SK-N-SH (cell line): ENCODE measurements at regions not wholly inside any gene's neighbourhood (a gene's known extent, or its start where the extent isn't known, plus 50 kb on each side); places are given as distances from the start of the nearest gene placed in this dataset.

Experiments
- CTCF ChIA-PET: fragments of 300-600, 350-600 bp; formaldehyde crosslinking; extraction: SDS; loops from one replicate; lab custom pipeline; 2021; lab: Yijun Ruan, JAX
- POLR2A ChIA-PET: fragments of 350-600 bp; sonication (Branson Sonifier 250); formaldehyde crosslinking; extraction: SDS; loops from one replicate; lab custom pipeline; 2020; ENCODE audit warnings: antibody characterized with exemption, inconsistent platforms; lab: Yijun Ruan, JAX
- DNase-seq: peaks from one replicate; pipeline ENCODE4 v3.0.0; 2012
- H2AFZ ChIP-seq: fragments of 200-600 bp; sonication (generic); 2 replicates; pipeline ENCODE4 v1.8.1; 2016; ENCODE audit warnings: antibody characterized with exemption, mild to moderate bottlenecking, low read depth
- H3F3A ChIP-seq: fragments of 200-600 bp; sonication (generic); replicated peaks from 2 replicates; pipeline ENCODE3; 2016; ENCODE audit warnings: antibody characterized with exemption, mild to moderate bottlenecking; ENCODE audit not compliant: insufficient read depth
- H3K27ac ChIP-seq, 2 experiments: fragments of 200-500 bp in 1 of 2; fragments of 200-600 bp in 1 of 2; sonication (Bioruptor generic) in 1 of 2; sonication (generic), shearing (Covaris generic) in 1 of 2; 2 replicates each; pipeline versions ENCODE4 v1.5.1 to v1.6.1; 2014 to 2016; ENCODE audit warnings: low read depth in 2 of 2, inconsistent platforms in 1 of 2, low read length in 1 of 2, mild to moderate bottlenecking in 1 of 2, mixed read lengths in 1 of 2
- H3K27me3 ChIP-seq: fragments of 200-600 bp; sonication (generic), shearing (Covaris generic); 2 replicates; pipeline ENCODE4 v1.6.1; 2016; ENCODE audit warnings: mixed run types; ENCODE audit not compliant: insufficient read depth
- H3K36me3 ChIP-seq, 2 experiments: fragments of 200-500 bp in 1 of 2; fragments of 200-600 bp in 1 of 2; sonication (Bioruptor generic) in 1 of 2; sonication (generic) in 1 of 2; replicated peaks in 1 of 2; 2 replicates each; pipeline versions ENCODE3 to v1.5.1; 2014 to 2016; ENCODE audit warnings: low read length in 1 of 2, mild to moderate bottlenecking in 1 of 2; ENCODE audit not compliant: insufficient read depth in 2 of 2, control insufficient read depth in 1 of 2
- H3K4me1 ChIP-seq, 2 experiments: fragments of 200-500 bp in 1 of 2; fragments of 200-600 bp in 1 of 2; sonication (Bioruptor generic) in 1 of 2; sonication (generic), shearing (Covaris generic) in 1 of 2; 2 replicates each; pipeline versions ENCODE4 v1.5.1 to v1.6.1; 2014 to 2016; ENCODE audit warnings: low read depth in 1 of 2, low read length in 1 of 2, mixed run types in 1 of 2; ENCODE audit not compliant: insufficient read depth in 2 of 2, control insufficient read depth in 1 of 2
- H3K4me2 ChIP-seq: fragments of 200-600 bp; sonication (generic), shearing (Covaris generic); 2 replicates; pipeline ENCODE4 v1.6.1; 2017; ENCODE audit warnings: mixed run types
- H3K4me3 ChIP-seq, 2 experiments: fragments of 200-500 bp in 1 of 2; fragments of 200-600 bp in 1 of 2; sonication (Bioruptor generic) in 1 of 2; sonication (generic), shearing (Covaris generic) in 1 of 2; 2 replicates each; pipeline versions ENCODE4 v1.5.1 to v1.8.1; 2014 to 2016; ENCODE audit warnings: low read depth in 2 of 2, inconsistent platforms in 1 of 2, low read length in 1 of 2, mild to moderate bottlenecking in 1 of 2, mixed read lengths in 1 of 2, moderate library complexity in 1 of 2
- H3K79me2 ChIP-seq: fragments of 200-600 bp; sonication (generic); 2 replicates; pipeline ENCODE4 v1.8.1; 2017; ENCODE audit warnings: mild to moderate bottlenecking; ENCODE audit not compliant: insufficient read depth
- H3K9ac ChIP-seq: fragments of 200-600 bp; sonication (generic); 2 replicates; pipeline ENCODE4 v1.6.1; 2017; ENCODE audit warnings: mixed run types
- H3K9me2 ChIP-seq: fragments of 200-600 bp; sonication (generic); 2 replicates; pipeline ENCODE4 v1.6.1; 2017; ENCODE audit warnings: mixed run types
- H3K9me3 ChIP-seq: fragments of 200-600 bp; sonication (generic); 2 replicates; pipeline ENCODE4 v1.6.1; 2017; ENCODE audit warnings: mixed run types, mild to moderate bottlenecking, moderate library complexity
- H4K20me1 ChIP-seq: fragments of 200-600 bp; sonication (generic); 2 replicates; pipeline ENCODE4 v1.6.1; 2017; ENCODE audit warnings: mild to moderate bottlenecking, mixed run types; ENCODE audit not compliant: insufficient read depth
- EZH2phosphoT487 ChIP-seq: fragments of 200-600 bp; sonication (generic); IDR thresholded peaks from 2 replicates; pipeline ENCODE4 v1.6.1; 2017; ENCODE audit warnings: low read depth, mixed run types, mild to moderate bottlenecking, antibody characterized with exemption, moderate library complexity, borderline replicate concordance
- IRF3 ChIP-seq: fragments of 150-350 bp; IDR thresholded peaks from 2 replicates; pipeline ENCODE4 v1.6.1; 2016; ENCODE audit warnings: mild to moderate bottlenecking, low read depth, low read length
- MAX ChIP-seq: IDR thresholded peaks from 2 replicates; pipeline ENCODE4 v1.4.0; 2012; ENCODE audit warnings: low read depth
- MXI1 ChIP-seq: IDR thresholded peaks from 2 replicates; pipeline ENCODE4 v1.6.1; 2012; ENCODE audit warnings: mild to moderate bottlenecking, low read depth, low read length, improper control_type of control experiment
- RFX5 ChIP-seq: IDR thresholded peaks from 2 replicates; pipeline ENCODE4 v1.6.1; 2012; ENCODE audit warnings: mild to moderate bottlenecking, improper control_type of control experiment, low read length
- SIN3A ChIP-seq: IDR thresholded peaks from 2 replicates; pipeline ENCODE4 v1.6.1; 2012; ENCODE audit warnings: low read depth, mild to moderate bottlenecking, low read length, moderate library complexity, borderline replicate concordance
- TCF12 ChIP-seq: IDR thresholded peaks from 2 replicates; pipeline ENCODE4 v1.4.0; 2012
- TEAD4 ChIP-seq: IDR thresholded peaks from 2 replicates; pipeline ENCODE4 v1.4.0; 2012; ENCODE audit warnings: mild to moderate bottlenecking, borderline replicate concordance; ENCODE audit not compliant: insufficient read depth
- USF2 ChIP-seq: fragments of 150-350 bp; IDR thresholded peaks from 2 replicates; pipeline ENCODE4 v1.6.1; 2017; ENCODE audit warnings: antibody characterized with exemption, low read length, low read depth, borderline replicate concordance
- ZBTB33 ChIP-seq: IDR thresholded peaks from 2 replicates; pipeline ENCODE4 v1.4.0; 2012; ENCODE audit warnings: low read depth, borderline replicate concordance
- TF ChIP-seq, protein P1 (sequence below): fragments of 200-600 bp; sonication (generic); IDR thresholded peaks from 2 replicates; pipeline ENCODE4 v1.6.1; 2017; ENCODE audit warnings: antibody characterized with exemption, mild to moderate bottlenecking, moderate library complexity
- TF ChIP-seq, protein P2 (sequence below): IDR thresholded peaks from 2 replicates; pipeline ENCODE4 v1.6.1; 2012; ENCODE audit warnings: mild to moderate bottlenecking, low read depth, low read length, moderate library complexity

- POLR2A ChIA-PET: no interaction called here
Observed at GRCh38 chr2:147509821-147510220, 335.0 kb upstream of the ACVR2A start.

More at GRCh38 chr2:147509821-147510220, 335.0 kb upstream of the ACVR2A start:
- Histone ChIP-seq H2AFZ (no peak overlapping the region), H3K9ac (no peak overlapping the region), H3K9me3 (no peaks in the 10 kb centered on the region), H3K4me1 (no peaks in the 10 kb centered on the region), H3K4me3 (no peak overlapping the region), H3K36me3 (no peaks in the 10 kb centered on the region), H3K79me2 (no peaks in the 10 kb centered on the region), H3K9me2 (no peaks in the 10 kb centered on the region), H3F3A (no peaks in the 10 kb centered on the region), H3K4me2 (no peak overlapping the region), H3K27ac (no peak overlapping the region), H3K27me3 (no peaks in the 10 kb centered on the region), H4K20me1 (no peaks in the 10 kb centered on the region)
- CTCF ChIA-PET: no interaction called here
- DNase-seq: no peak
- TF ChIP-seq SIN3A (no peak), MXI1 (no peak), ZBTB33 (no peak), TCF12 (no peak), IRF3 (no peak), EZH2phosphoT487 (no peak), MAX (no peak), RFX5 (no peak), TEAD4 (no peak), USF2 (no peak)
- TF ChIP-seq, protein P1, sequence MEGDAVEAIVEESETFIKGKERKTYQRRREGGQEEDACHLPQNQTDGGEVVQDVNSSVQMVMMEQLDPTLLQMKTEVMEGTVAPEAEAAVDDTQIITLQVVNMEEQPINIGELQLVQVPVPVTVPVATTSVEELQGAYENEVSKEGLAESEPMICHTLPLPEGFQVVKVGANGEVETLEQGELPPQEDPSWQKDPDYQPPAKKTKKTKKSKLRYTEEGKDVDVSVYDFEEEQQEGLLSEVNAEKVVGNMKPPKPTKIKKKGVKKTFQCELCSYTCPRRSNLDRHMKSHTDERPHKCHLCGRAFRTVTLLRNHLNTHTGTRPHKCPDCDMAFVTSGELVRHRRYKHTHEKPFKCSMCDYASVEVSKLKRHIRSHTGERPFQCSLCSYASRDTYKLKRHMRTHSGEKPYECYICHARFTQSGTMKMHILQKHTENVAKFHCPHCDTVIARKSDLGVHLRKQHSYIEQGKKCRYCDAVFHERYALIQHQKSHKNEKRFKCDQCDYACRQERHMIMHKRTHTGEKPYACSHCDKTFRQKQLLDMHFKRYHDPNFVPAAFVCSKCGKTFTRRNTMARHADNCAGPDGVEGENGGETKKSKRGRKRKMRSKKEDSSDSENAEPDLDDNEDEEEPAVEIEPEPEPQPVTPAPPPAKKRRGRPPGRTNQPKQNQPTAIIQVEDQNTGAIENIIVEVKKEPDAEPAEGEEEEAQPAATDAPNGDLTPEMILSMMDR: no peak
- TF ChIP-seq, protein P2, sequence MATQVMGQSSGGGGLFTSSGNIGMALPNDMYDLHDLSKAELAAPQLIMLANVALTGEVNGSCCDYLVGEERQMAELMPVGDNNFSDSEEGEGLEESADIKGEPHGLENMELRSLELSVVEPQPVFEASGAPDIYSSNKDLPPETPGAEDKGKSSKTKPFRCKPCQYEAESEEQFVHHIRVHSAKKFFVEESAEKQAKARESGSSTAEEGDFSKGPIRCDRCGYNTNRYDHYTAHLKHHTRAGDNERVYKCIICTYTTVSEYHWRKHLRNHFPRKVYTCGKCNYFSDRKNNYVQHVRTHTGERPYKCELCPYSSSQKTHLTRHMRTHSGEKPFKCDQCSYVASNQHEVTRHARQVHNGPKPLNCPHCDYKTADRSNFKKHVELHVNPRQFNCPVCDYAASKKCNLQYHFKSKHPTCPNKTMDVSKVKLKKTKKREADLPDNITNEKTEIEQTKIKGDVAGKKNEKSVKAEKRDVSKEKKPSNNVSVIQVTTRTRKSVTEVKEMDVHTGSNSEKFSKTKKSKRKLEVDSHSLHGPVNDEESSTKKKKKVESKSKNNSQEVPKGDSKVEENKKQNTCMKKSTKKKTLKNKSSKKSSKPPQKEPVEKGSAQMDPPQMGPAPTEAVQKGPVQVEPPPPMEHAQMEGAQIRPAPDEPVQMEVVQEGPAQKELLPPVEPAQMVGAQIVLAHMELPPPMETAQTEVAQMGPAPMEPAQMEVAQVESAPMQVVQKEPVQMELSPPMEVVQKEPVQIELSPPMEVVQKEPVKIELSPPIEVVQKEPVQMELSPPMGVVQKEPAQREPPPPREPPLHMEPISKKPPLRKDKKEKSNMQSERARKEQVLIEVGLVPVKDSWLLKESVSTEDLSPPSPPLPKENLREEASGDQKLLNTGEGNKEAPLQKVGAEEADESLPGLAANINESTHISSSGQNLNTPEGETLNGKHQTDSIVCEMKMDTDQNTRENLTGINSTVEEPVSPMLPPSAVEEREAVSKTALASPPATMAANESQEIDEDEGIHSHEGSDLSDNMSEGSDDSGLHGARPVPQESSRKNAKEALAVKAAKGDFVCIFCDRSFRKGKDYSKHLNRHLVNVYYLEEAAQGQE: no peak
